C4-2B (cell line): ENCODE measurements at regions not wholly inside any gene's neighbourhood (a gene's known extent, or its start where the extent isn't known, plus 50 kb on each side); places are given as distances from the start of the nearest gene placed in this dataset.

Source experiments
- ZFX ChIP-seq: fragments of 450-650 bp; IDR thresholded peaks from 2 replicates; pipeline ENCODE4 v1.6.1; 2017
- TF ChIP-seq, protein P1 (sequence below): fragments of 450-650 bp; conservative IDR thresholded peaks from 2 replicates; pipeline ENCODE4 v1.5.1; 2017; ENCODE audit warnings: mild to moderate bottlenecking

DNA sequence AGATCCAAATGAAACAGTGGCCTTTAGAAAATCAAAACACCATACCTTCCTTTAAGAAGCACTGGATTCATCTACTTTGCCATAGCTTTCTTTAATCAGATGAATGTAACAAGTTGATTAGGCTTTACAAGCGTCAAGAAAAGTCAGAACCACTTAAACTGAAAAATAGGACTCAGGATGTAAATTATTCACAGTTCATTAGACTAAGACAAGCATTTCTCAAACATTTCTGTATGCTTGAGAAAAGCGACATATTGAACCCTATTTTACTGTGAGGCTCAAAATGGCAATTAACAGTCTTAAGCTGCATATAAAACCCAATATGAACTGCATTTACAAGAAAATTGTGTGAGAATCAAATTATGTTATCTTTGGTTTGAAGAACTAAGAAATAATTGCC lies 256.7 kb upstream of the SNX7 start:
- TF ChIP-seq, protein P1, sequence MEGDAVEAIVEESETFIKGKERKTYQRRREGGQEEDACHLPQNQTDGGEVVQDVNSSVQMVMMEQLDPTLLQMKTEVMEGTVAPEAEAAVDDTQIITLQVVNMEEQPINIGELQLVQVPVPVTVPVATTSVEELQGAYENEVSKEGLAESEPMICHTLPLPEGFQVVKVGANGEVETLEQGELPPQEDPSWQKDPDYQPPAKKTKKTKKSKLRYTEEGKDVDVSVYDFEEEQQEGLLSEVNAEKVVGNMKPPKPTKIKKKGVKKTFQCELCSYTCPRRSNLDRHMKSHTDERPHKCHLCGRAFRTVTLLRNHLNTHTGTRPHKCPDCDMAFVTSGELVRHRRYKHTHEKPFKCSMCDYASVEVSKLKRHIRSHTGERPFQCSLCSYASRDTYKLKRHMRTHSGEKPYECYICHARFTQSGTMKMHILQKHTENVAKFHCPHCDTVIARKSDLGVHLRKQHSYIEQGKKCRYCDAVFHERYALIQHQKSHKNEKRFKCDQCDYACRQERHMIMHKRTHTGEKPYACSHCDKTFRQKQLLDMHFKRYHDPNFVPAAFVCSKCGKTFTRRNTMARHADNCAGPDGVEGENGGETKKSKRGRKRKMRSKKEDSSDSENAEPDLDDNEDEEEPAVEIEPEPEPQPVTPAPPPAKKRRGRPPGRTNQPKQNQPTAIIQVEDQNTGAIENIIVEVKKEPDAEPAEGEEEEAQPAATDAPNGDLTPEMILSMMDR: no peak
- TF ChIP-seq ZFX: no peak
